Chondrocyte (in vitro differentiated cells): ENCODE measurements at regions not wholly inside any gene's neighbourhood (a gene's known extent, or its start where the extent isn't known, plus 50 kb on each side); places are given as distances from the start of the nearest gene placed in this dataset.

ENCODE experiments used
- DNase-seq: peaks from one replicate; pipeline ENCODE4 v3.0.0; 2021; ENCODE audit warnings: mixed read lengths, low spot score
- H3K27ac Mint-ChIP-seq: one replicate; pipeline ENCODE4 v1.8.0; 2021; ENCODE audit warnings: mild to moderate bottlenecking, moderate library complexity, mixed read lengths; ENCODE audit not compliant: unreplicated experiment
- H3K27me3 Mint-ChIP-seq: 2 replicates; pipeline ENCODE4 v1.8.0; 2021; ENCODE audit warnings: low read depth, mixed read lengths
- H3K36me3 Mint-ChIP-seq: 2 replicates; pipeline ENCODE4 v1.8.0; 2021; ENCODE audit warnings: low read depth, mixed read lengths
- H3K4me1 Mint-ChIP-seq: 2 replicates; pipeline ENCODE4 v1.8.0; 2021; ENCODE audit warnings: low read depth, mild to moderate bottlenecking, mixed read lengths
- H3K4me3 Mint-ChIP-seq: one replicate; pipeline ENCODE4 v1.8.0; 2021; ENCODE audit warnings: mild to moderate bottlenecking, moderate library complexity, mixed read lengths; ENCODE audit not compliant: unreplicated experiment
- H3K9me3 Mint-ChIP-seq: 2 replicates; pipeline ENCODE4 v1.8.0; 2021; ENCODE audit warnings: low read depth, mixed read lengths
- CTCF ChIP-seq: fragments of 200-600 bp; sonication (generic); IDR thresholded peaks from 2 replicates; pipeline ENCODE4 v1.5.0; 2021; ENCODE audit warnings: antibody characterized with exemption, mild to moderate bottlenecking, moderate library complexity

DNA sequence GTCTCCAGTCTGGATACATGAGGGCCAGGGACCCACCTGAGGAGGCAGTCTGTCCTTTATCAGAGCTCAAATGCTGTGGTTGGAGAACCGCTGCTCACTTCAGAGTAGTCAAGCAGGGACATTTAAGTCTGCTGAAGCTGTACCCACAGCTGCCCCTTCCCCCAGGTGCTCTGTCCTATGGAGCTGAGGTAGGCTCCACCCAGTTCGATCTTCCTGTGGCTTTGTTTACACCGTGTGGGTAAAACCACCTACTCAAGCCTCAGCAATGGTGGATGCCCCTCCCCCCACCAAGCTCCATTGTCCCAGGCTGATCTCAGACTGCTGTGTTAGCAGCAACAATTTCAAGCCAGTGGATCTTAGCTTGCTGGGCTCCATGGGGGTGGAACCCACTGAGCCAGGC lies 731.4 kb upstream of the HS6ST1 start:
- TF ChIP-seq CTCF: no peak
- Mint-ChIP-seq H3K36me3 (no peaks in the 10 kb centered on the region), H3K27me3 (peaks cover 2% of the 10 kb centered on the region), H3K9me3 (peaks cover 7% of the 10 kb centered on the region), H3K27ac (no peak overlapping the region), H3K4me3 (no peak overlapping the region), H3K4me1 (peaks cover 4% of the 10 kb centered on the region)
- DNase-seq: no peak

GRCh38 chr2:129055242-129055641 lies 736.6 kb upstream of the HS6ST1 start:
- no peaks in the 10 kb centered on the region for H3K36me3 Mint-ChIP-seq
- TF ChIP-seq CTCF: no peak
- H3K9me3 Mint-ChIP-seq: no peaks in the 10 kb centered on the region
- no peak overlapping the region for H3K4me3 Mint-ChIP-seq
- H3K27ac Mint-ChIP-seq: no peak overlapping the region
- peaks cover 2% of the 10 kb centered on the region for H3K27me3 Mint-ChIP-seq
- H3K4me1 Mint-ChIP-seq: peaks cover 22% of the 10 kb centered on the region
- no peak for DNase-seq

DNA sequence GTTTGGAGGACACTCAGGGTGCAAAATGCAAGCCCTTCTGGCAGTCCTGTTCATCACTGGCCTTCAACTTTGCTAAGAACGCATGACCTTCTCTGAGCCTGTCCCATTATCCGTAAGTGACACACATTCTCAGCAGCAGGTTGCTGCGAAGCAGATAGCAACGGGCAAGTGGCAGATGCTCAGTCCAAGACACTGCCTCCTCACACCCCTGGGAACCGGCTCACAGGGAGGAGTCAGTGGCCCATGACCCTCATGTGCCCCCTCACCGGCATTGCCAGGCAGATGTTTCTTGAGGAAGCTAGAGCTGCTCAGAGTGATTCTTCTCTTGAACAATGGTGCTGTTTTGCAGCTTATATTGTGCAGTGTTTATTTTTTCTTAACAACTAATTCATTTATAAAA lies 737.2 kb upstream of the HS6ST1 start:
- H3K4me1 Mint-ChIP-seq: peaks cover 25% of the 10 kb centered on the region
- TF ChIP-seq CTCF: no peak
- peaks cover 2% of the 10 kb centered on the region for H3K27me3 Mint-ChIP-seq
- H3K36me3 Mint-ChIP-seq: no peaks in the 10 kb centered on the region
- H3K27ac Mint-ChIP-seq: no peak overlapping the region
- H3K4me3 Mint-ChIP-seq: no peak overlapping the region
- H3K9me3 Mint-ChIP-seq: no peaks in the 10 kb centered on the region
- no peak for DNase-seq

- Mint-ChIP-seq H3K4me3 (no peak overlapping the region), H3K27ac (no peak overlapping the region), H3K9me3 (no peaks in the 10 kb centered on the region), H3K4me1 (peaks cover 32% of the 10 kb centered on the region), H3K36me3 (no peaks in the 10 kb centered on the region), H3K27me3 (peaks cover 2% of the 10 kb centered on the region)
- no peak for TF ChIP-seq CTCF
- no peak for DNase-seq
Observed at GRCh38 chr2:129056309-129056958, 737.8 kb upstream of the HS6ST1 start.

DNA sequence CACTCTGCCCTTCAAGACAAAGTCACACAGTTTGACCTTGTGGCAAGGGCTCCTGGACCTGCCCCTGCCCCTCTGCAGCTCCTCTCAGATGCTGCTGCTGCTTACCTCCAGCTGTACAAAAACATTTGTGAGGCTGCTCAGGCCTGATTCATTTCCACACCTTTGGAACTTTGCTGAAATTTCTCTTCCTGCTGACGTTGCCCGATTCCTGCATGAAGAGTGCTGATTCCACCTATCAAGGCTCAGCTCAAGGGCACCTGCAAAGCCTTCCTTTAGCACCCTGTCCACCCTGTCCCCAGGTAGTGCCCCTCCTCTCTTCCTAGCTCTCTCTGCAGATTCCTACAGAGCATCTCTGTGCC lies 738.3 kb upstream of the HS6ST1 start:
- Mint-ChIP-seq H3K9me3 (no peaks in the 10 kb centered on the region), H3K27me3 (peaks cover 2% of the 10 kb centered on the region), H3K4me3 (no peak overlapping the region), H3K4me1 (peaks cover 37% of the 10 kb centered on the region), H3K36me3 (no peaks in the 10 kb centered on the region), H3K27ac (no peak overlapping the region)
- no peak for TF ChIP-seq CTCF
- DNase-seq: no peak
